K562 (cell line): ENCODE measurements at regions not wholly inside any gene's neighbourhood (a gene's known extent, or its start where the extent isn't known, plus 50 kb on each side); places are given as distances from the start of the nearest gene placed in this dataset.

Experiments
- ARID2 ChIP-seq: fragments of 450-650 bp; IDR thresholded peaks from 2 replicates; pipeline ENCODE4 v1.6.1; 2017; ENCODE audit warnings: antibody characterized with exemption, mild to moderate bottlenecking
- FOXA3 ChIP-seq, 2 experiments: fragments of 450-650 bp in 1 of 2; sonication (generic) in 1 of 2; formaldehyde crosslinking; IDR thresholded peaks in 1 of 2; conservative IDR thresholded peaks in 1 of 2; 2 replicates each; pipeline versions ENCODE4 v1.4.0 to v1.8.0; 2020 to 2022; ENCODE audit warnings: mild to moderate bottlenecking in 2 of 2, missing genetic modification reagents in 1 of 2
- TF ChIP-seq, protein P1 (sequence below): fragments of 450-650 bp; IDR thresholded peaks from 2 replicates; pipeline ENCODE4 v1.6.1; 2016; ENCODE audit warnings: low read depth
- TF ChIP-seq, protein P2 (sequence below), 3 experiments: IDR thresholded peaks in 2 of 3; conservative IDR thresholded peaks in 1 of 3; 2 replicates each; pipeline ENCODE4 v1.5.1; 2011 to 2012; ENCODE audit warnings: low read length in 3 of 3, mild to moderate bottlenecking in 3 of 3, control low read depth in 2 of 3, improper control_type of control experiment in 1 of 3, inconsistent platforms in 1 of 3, low read depth in 1 of 3, mixed read lengths in 1 of 3, moderate library complexity in 1 of 3; ENCODE audit not compliant: insufficient read depth in 2 of 3
- TF ChIP-seq, protein P3 (sequence below): sonication (generic); formaldehyde crosslinking; IDR thresholded peaks from 2 replicates; pipeline ENCODE4 v1.8.1; 2022; ENCODE audit warnings: missing genetic modification reagents

DNA sequence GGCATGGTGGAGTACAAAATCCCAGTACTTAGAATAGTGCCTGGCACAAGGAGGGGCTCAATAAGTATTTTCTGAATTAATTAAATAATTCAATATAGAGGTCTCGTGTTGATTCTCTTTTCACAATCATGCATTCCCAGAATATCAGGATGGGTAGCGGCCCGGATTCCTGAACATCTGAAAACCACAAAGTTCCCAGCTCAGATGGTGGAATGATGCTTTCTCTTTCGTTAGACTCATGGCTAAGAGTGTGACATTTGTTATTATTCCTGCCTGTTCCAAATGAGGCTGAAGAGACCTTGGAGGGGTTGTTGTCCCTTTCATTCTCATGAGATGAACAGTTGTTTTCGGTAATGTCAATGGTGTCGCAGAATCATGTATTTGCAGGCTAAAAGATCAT is 95.4 kb upstream of the LIFR start:
- TF ChIP-seq, protein P1, sequence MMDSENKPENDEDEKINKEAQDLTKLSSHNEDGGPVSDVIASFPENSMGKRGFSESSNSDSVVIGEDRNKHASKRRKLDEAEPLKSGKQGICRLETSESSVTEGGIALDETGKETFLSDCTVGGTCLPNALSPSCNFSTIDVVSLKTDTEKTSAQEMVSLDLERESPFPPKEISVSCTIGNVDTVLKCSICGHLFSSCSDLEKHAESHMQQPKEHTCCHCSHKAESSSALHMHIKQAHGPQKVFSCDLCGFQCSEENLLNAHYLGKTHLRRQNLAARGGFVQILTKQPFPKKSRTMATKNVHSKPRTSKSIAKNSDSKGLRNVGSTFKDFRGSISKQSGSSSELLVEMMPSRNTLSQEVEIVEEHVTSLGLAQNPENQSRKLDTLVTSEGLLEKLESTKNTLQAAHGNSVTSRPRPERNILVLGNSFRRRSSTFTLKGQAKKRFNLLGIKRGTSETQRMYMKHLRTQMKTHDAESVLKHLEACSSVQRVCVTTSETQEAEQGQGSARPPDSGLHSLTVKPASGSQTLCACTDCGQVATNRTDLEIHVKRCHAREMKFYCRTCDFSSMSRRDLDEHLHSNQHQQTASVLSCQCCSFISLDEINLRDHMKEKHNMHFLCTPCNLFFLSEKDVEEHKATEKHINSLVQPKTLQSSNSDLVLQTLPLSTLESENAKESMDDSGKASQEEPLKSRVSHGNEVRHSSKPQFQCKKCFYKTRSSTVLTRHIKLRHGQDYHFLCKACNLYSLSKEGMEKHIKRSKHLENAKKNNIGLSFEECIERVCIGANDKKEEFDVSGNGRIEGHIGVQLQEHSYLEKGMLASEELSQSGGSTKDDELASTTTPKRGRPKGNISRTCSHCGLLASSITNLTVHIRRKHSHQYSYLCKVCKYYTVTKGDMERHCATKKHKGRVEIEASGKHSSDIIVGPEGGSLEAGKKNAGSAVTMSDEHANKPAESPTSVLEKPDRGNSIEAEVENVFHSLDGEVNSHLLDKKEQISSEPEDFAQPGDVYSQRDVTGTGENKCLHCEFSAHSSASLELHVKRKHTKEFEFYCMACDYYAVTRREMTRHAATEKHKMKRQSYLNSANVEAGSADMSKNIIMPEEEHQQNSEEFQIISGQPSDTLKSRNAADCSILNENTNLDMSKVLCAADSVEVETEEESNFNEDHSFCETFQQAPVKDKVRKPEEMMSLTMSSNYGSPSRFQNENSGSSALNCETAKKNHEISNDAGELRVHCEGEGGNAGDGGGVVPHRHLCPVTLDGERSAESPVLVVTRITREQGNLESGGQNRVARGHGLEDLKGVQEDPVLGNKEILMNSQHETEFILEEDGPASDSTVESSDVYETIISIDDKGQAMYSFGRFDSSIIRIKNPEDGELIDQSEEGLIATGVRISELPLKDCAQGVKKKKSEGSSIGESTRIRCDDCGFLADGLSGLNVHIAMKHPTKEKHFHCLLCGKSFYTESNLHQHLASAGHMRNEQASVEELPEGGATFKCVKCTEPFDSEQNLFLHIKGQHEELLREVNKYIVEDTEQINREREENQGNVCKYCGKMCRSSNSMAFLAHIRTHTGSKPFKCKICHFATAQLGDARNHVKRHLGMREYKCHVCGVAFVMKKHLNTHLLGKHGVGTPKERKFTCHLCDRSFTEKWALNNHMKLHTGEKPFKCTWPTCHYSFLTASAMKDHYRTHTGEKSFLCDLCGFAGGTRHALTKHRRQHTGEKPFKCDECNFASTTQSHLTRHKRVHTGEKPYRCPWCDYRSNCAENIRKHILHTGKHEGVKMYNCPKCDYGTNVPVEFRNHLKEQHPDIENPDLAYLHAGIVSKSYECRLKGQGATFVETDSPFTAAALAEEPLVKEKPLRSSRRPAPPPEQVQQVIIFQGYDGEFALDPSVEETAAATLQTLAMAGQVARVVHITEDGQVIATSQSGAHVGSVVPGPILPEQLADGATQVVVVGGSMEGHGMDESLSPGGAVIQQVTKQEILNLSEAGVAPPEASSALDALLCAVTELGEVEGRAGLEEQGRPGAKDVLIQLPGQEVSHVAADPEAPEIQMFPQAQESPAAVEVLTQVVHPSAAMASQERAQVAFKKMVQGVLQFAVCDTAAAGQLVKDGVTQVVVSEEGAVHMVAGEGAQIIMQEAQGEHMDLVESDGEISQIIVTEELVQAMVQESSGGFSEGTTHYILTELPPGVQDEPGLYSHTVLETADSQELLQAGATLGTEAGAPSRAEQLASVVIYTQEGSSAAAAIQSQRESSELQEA, result no peak
- TF ChIP-seq, protein P2, sequence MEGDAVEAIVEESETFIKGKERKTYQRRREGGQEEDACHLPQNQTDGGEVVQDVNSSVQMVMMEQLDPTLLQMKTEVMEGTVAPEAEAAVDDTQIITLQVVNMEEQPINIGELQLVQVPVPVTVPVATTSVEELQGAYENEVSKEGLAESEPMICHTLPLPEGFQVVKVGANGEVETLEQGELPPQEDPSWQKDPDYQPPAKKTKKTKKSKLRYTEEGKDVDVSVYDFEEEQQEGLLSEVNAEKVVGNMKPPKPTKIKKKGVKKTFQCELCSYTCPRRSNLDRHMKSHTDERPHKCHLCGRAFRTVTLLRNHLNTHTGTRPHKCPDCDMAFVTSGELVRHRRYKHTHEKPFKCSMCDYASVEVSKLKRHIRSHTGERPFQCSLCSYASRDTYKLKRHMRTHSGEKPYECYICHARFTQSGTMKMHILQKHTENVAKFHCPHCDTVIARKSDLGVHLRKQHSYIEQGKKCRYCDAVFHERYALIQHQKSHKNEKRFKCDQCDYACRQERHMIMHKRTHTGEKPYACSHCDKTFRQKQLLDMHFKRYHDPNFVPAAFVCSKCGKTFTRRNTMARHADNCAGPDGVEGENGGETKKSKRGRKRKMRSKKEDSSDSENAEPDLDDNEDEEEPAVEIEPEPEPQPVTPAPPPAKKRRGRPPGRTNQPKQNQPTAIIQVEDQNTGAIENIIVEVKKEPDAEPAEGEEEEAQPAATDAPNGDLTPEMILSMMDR (IDR thresholded peaks at IDR 0.05 in 2 of 3, conservative IDR thresholded peaks at IDR 0.05 in 1 of 3; ENCODE audit: insufficient read depth in 2 of 3, low read depth in 1 of 3, low read length in 3 of 3), result no peak
- TF ChIP-seq ARID2 (no peak), FOXA3 (CRISPR knock-in tag; conservative IDR thresholded peaks at IDR 0.05 in 1 of 2, IDR thresholded peaks at IDR 0.05 in 1 of 2) (no peak)
- TF ChIP-seq, protein P3, sequence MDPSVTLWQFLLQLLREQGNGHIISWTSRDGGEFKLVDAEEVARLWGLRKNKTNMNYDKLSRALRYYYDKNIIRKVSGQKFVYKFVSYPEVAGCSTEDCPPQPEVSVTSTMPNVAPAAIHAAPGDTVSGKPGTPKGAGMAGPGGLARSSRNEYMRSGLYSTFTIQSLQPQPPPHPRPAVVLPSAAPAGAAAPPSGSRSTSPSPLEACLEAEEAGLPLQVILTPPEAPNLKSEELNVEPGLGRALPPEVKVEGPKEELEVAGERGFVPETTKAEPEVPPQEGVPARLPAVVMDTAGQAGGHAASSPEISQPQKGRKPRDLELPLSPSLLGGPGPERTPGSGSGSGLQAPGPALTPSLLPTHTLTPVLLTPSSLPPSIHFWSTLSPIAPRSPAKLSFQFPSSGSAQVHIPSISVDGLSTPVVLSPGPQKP, result no peak
